ENCODE measurements at regions not wholly inside any gene's neighbourhood (a gene's known extent, or its start where the extent isn't known, plus 50 kb on each side); places are given as distances from the start of the nearest gene placed in this dataset.

DNA sequence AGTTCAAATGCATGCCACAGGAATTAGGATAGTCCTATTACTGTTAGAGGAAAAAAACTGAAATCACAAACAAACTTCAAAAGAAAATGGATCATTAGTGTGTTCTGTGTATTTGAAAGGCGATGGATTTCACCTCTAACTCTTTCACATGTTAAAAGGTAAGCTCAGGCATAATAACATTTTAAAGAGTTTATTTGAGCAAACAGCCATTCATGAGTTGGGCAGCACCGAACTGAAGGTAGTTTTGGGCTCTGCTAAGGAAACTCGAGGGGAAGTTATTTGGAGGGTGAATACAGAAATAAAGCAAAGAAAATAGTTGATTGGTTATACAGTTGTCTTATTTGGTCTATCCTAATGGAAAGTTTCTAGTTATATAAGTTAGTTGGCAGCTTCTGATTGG lies 546.5 kb upstream of the POU3F2 start:
- no peak for DNase-seq
- Mint-ChIP-seq H3K27me3 (no peaks in the 10 kb centered on the region), H3K4me3 (no peak overlapping the region), H3K36me3 (ENCODE audit: low read depth) (no peaks in the 10 kb centered on the region), H3K4me1 (no peaks in the 10 kb centered on the region), H3K27ac (no peak overlapping the region)
- H3K9me3 ChIP-seq (ENCODE audit: control insufficient read depth, low read length, poor library complexity, severe bottlenecking) = no peaks in the 10 kb centered on the region
- no peak for ATAC-seq

GRCh38 chr6:98292810-98293209 lies 541.6 kb upstream of the POU3F2 start:
- no peak overlapping the region for H3K4me3 Mint-ChIP-seq
- no peaks in the 10 kb centered on the region for H3K36me3 Mint-ChIP-seq (ENCODE audit: low read depth)
- H3K9me3 ChIP-seq (ENCODE audit: control insufficient read depth, low read length, poor library complexity, severe bottlenecking) = no peaks in the 10 kb centered on the region
- no peaks in the 10 kb centered on the region for H3K4me1 Mint-ChIP-seq
- no peak overlapping the region for H3K27ac Mint-ChIP-seq
- H3K27me3 Mint-ChIP-seq = no peaks in the 10 kb centered on the region
- ATAC-seq = no peak
- no peak for DNase-seq

DNA sequence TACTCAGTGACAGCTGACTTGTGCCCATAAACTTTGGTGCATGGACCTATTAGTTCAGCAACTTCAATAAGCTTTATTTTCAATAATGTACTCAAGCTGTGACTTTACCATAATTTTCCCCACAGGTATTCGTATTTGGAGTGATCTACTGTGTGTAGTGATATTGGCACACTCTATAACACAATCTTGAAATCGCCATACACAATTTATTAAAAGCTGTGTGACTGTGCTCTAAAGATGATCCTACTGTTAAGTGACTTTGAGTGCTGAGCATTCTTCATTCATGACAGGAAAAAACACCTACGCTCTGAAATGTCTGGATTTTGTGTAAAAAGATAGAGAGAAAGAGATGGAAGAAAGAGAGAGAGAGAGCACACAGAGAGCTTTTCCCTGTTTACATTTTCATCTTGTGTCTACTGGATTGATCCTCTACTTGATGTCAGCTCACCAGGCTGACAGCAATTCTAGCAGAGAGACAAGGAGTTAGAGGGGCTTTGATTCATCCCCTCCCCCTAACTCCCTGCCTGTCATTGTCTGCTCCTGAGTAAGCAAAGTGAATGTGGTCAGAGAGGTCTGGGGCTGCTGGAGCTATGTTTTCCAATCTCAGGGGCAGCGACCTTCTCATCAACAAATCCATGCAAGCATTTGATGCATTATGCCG lies 538.7 kb upstream of the POU3F2 start:
- Mint-ChIP-seq H3K4me1 (no peaks in the 10 kb centered on the region), H3K36me3 (ENCODE audit: low read depth) (no peaks in the 10 kb centered on the region), H3K27ac (no peak overlapping the region), H3K27me3 (no peaks in the 10 kb centered on the region), H3K4me3 (no peak overlapping the region)
- DNase-seq = no peak
- no peaks in the 10 kb centered on the region for H3K9me3 ChIP-seq (ENCODE audit: control insufficient read depth, low read length, poor library complexity, severe bottlenecking)
- no peak for ATAC-seq

GRCh38 chr6:98308564-98308963 lies 525.8 kb upstream of the POU3F2 start:
- no peaks in the 10 kb centered on the region for H3K9me3 ChIP-seq (ENCODE audit: control insufficient read depth, low read length, poor library complexity, severe bottlenecking)
- ATAC-seq = no peak
- Mint-ChIP-seq H3K36me3 (ENCODE audit: low read depth) (no peaks in the 10 kb centered on the region), H3K27me3 (no peaks in the 10 kb centered on the region), H3K27ac (no peak overlapping the region), H3K4me1 (no peaks in the 10 kb centered on the region), H3K4me3 (no peak overlapping the region)
- no peak for DNase-seq

GRCh38 chr6:98310443-98310842 lies 523.9 kb upstream of the POU3F2 start:
- no peaks in the 10 kb centered on the region for H3K27me3 Mint-ChIP-seq
- H3K4me3 Mint-ChIP-seq = no peak overlapping the region
- ATAC-seq (no peak), DNase-seq (no peak)
- H3K36me3 Mint-ChIP-seq (ENCODE audit: low read depth) = no peaks in the 10 kb centered on the region
- no peaks in the 10 kb centered on the region for H3K9me3 ChIP-seq (ENCODE audit: control insufficient read depth, low read length, poor library complexity, severe bottlenecking)
- no peak overlapping the region for H3K27ac Mint-ChIP-seq
- no peaks in the 10 kb centered on the region for H3K4me1 Mint-ChIP-seq

- H3K4me1 Mint-ChIP-seq = no peaks in the 10 kb centered on the region
- no peak for DNase-seq
- H3K36me3 Mint-ChIP-seq (ENCODE audit: low read depth) = no peaks in the 10 kb centered on the region
- H3K4me3 Mint-ChIP-seq = no peak overlapping the region
- no peaks in the 10 kb centered on the region for H3K27me3 Mint-ChIP-seq
- ATAC-seq = no peak
- H3K27ac Mint-ChIP-seq = no peak overlapping the region
- no peaks in the 10 kb centered on the region for H3K9me3 ChIP-seq (ENCODE audit: control insufficient read depth, low read length, poor library complexity, severe bottlenecking)
Measured at GRCh38 chr6:98323605-98324004, 510.8 kb upstream of the POU3F2 start.

GRCh38 chr6:98324446-98324845 lies 509.9 kb upstream of the POU3F2 start:
- DNase-seq = no peak
- Mint-ChIP-seq H3K4me3 (no peak overlapping the region), H3K27ac (no peak overlapping the region), H3K27me3 (no peaks in the 10 kb centered on the region), H3K36me3 (ENCODE audit: low read depth) (no peaks in the 10 kb centered on the region), H3K4me1 (no peaks in the 10 kb centered on the region)
- no peaks in the 10 kb centered on the region for H3K9me3 ChIP-seq (ENCODE audit: control insufficient read depth, low read length, poor library complexity, severe bottlenecking)
- ATAC-seq = no peak

DNA sequence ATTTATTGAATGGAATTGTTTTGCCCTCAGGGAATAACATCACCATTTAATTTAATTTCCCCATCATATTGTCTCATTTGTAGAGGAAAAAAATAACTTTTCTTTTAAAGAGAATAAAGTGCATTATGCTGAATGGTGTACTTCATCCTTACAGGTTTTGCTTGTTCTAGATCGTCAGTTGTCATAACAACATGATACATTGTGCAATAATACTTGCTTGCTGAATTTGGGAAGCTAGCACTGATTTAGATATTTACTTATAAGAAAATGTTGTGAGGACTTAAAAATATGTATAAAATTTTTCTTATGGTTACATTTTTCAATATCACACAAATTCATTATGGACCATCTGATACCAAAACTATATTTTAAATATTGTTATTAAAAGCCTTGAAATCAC lies 509.0 kb upstream of the POU3F2 start:
- no peak for DNase-seq
- no peak overlapping the region for H3K27ac Mint-ChIP-seq
- no peak for ATAC-seq
- no peaks in the 10 kb centered on the region for H3K27me3 Mint-ChIP-seq
- H3K4me3 Mint-ChIP-seq = no peak overlapping the region
- no peaks in the 10 kb centered on the region for H3K4me1 Mint-ChIP-seq
- H3K36me3 Mint-ChIP-seq (ENCODE audit: low read depth) = no peaks in the 10 kb centered on the region
- no peaks in the 10 kb centered on the region for H3K9me3 ChIP-seq (ENCODE audit: control insufficient read depth, low read length, poor library complexity, severe bottlenecking)

- H3K4me1 Mint-ChIP-seq = no peaks in the 10 kb centered on the region
- H3K4me3 Mint-ChIP-seq = no peak overlapping the region
- H3K36me3 Mint-ChIP-seq (ENCODE audit: low read depth) = no peaks in the 10 kb centered on the region
- no peaks in the 10 kb centered on the region for H3K27me3 Mint-ChIP-seq
- no peak for ATAC-seq
- no peak overlapping the region for H3K27ac Mint-ChIP-seq
- no peak for DNase-seq
- no peaks in the 10 kb centered on the region for H3K9me3 ChIP-seq (ENCODE audit: control insufficient read depth, low read length, poor library complexity, severe bottlenecking)
Measured at GRCh38 chr6:98333273-98333672, 501.1 kb upstream of the POU3F2 start.

GRCh38 chr6:98335594-98335993 lies 498.8 kb upstream of the POU3F2 start:
- no peaks in the 10 kb centered on the region for H3K4me1 Mint-ChIP-seq
- H3K4me3 Mint-ChIP-seq = no peak overlapping the region
- H3K27me3 Mint-ChIP-seq = no peaks in the 10 kb centered on the region
- no peaks in the 10 kb centered on the region for H3K9me3 ChIP-seq (ENCODE audit: control insufficient read depth, low read length, poor library complexity, severe bottlenecking)
- H3K36me3 Mint-ChIP-seq (ENCODE audit: low read depth) = no peaks in the 10 kb centered on the region
- ATAC-seq = no peak
- DNase-seq = no peak
- H3K27ac Mint-ChIP-seq = no peak overlapping the region

DNA sequence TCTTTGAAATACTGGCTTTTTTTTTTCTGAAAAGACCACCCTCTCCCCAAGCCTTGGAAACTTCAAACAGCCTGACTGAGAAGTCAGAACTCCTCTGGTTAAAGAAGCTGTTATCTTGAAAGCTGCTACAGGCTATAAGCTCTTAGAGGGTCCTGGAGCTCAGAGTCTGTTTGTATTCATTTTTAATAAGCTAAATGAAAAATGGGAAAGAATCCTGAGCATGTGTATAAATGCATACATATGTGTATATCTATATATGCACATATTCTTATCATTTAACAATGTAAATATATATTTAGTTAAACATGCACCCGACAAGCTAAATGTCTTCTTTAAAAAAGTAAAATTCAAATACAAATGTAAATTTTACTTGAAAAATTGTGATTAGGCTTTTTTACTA lies 494.9 kb upstream of the POU3F2 start:
- no peaks in the 10 kb centered on the region for H3K9me3 ChIP-seq (ENCODE audit: control insufficient read depth, low read length, poor library complexity, severe bottlenecking)
- DNase-seq (no peak), ATAC-seq (no peak)
- no peak overlapping the region for H3K4me3 Mint-ChIP-seq
- H3K36me3 Mint-ChIP-seq (ENCODE audit: low read depth) = no peaks in the 10 kb centered on the region
- H3K27ac Mint-ChIP-seq = no peak overlapping the region
- H3K27me3 Mint-ChIP-seq = no peaks in the 10 kb centered on the region
- no peaks in the 10 kb centered on the region for H3K4me1 Mint-ChIP-seq

DNA sequence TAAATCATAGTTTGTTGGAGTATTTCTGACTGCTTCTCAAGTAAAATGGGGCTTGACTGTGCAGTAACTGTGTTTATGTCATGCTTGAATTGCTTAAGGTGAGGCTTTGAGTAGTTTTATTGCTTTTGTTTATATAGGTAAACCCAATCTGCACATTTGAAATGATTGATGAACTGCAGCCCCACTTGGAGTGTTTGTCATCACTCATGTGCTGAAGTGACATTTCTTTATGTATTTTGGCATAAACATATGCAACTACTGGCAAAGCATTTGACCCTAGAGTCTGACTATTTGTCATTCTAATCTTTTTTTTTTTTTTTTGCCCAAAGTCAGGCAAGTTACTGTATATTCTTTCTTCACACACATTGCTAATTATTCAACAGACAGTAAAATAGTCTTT lies 491.4 kb upstream of the POU3F2 start:
- no peaks in the 10 kb centered on the region for H3K36me3 Mint-ChIP-seq (ENCODE audit: low read depth)
- no peaks in the 10 kb centered on the region for H3K27me3 Mint-ChIP-seq
- H3K4me1 Mint-ChIP-seq = no peaks in the 10 kb centered on the region
- no peak for ATAC-seq
- H3K27ac Mint-ChIP-seq = no peak overlapping the region
- H3K4me3 Mint-ChIP-seq = no peak overlapping the region
- no peaks in the 10 kb centered on the region for H3K9me3 ChIP-seq (ENCODE audit: control insufficient read depth, low read length, poor library complexity, severe bottlenecking)
- DNase-seq = no peak

DNA sequence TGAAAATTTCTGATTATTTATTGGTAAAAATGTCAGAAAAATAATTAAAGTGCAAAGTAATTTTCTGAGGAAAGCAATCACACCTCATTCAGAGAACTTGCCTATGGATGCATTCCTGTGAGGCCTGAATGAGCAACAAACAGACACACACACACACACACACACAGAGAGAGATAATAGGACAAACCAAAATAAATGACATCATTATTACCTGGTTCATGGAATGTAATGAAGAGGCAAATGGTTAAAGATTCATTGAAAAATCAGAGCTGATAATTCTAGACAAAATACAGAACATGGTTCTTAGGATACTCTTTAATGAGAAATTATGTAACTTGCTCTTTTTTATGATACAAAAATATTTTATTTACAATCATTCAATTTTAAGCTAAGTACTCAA lies 490.6 kb upstream of the POU3F2 start:
- H3K4me3 Mint-ChIP-seq = no peak overlapping the region
- H3K27ac Mint-ChIP-seq = no peak overlapping the region
- H3K27me3 Mint-ChIP-seq = no peaks in the 10 kb centered on the region
- H3K9me3 ChIP-seq (ENCODE audit: control insufficient read depth, low read length, poor library complexity, severe bottlenecking) = no peaks in the 10 kb centered on the region
- H3K4me1 Mint-ChIP-seq = no peaks in the 10 kb centered on the region
- no peaks in the 10 kb centered on the region for H3K36me3 Mint-ChIP-seq (ENCODE audit: low read depth)
- DNase-seq = no peak
- no peak for ATAC-seq

- H3K27me3 Mint-ChIP-seq = no peaks in the 10 kb centered on the region
- DNase-seq = no peak
- H3K4me3 Mint-ChIP-seq = no peak overlapping the region
- H3K27ac Mint-ChIP-seq = no peak overlapping the region
- H3K9me3 ChIP-seq (ENCODE audit: control insufficient read depth, low read length, poor library complexity, severe bottlenecking) = no peaks in the 10 kb centered on the region
- no peaks in the 10 kb centered on the region for H3K4me1 Mint-ChIP-seq
- ATAC-seq = no peak
- H3K36me3 Mint-ChIP-seq (ENCODE audit: low read depth) = no peaks in the 10 kb centered on the region
Measured at GRCh38 chr6:98352348-98352747, 482.0 kb upstream of the POU3F2 start.

Data from T-helper 17 cell (primary cell).